GM21528 (cell line): ENCODE measurements at regions not wholly inside any gene's neighbourhood (a gene's known extent, or its start where the extent isn't known, plus 50 kb on each side); places are given as distances from the start of the nearest gene placed in this dataset.

Experiments
- ATAC-seq: cut with Tn5 transposase; IDR thresholded peaks from one replicate; pipeline ENCODE4 v1.9.1; 2021; ENCODE audit warnings: mild to moderate bottlenecking, moderate library complexity; ENCODE audit not compliant: unreplicated experiment, low FRiP score

DNA sequence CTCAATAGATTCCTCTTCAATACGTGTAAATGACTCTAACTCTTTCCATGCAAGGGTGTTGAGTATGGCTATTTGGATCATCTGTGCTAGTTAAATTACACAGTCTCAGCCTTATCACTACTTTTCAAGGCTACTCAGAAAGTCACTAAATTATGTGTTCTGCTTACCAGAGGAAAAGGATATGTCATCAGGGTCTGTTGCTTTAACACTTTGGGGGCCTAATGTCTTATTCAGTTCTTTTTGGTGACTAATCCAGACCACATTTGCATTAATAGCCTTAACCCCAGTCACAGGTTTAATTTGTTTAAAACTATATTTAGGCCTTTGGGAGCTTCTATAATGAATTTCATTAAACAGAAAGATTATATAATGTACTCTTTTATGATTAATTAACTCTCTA is 649.3 kb downstream of the RPS29 start:
- ATAC-seq: no peak

DNA sequence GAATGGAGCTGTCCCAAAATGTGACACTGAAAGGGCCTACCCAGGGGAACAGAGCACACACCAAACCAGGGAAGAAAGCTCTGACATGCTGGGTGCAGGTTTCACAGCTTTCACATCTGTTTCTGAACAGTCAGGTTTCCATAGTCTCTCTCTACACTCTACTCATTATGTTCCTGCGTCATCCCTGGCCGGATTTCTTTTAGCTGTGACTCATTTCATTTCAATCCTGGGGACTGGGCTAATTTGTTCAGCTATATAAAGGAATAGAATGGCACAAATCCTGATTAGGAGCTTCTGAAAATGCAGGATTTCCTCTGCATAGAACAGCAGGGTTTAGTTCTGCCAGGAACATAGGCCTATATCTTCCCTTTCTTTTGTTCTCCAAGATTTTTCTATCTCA is 649.8 kb downstream of the RPS29 start:
- ATAC-seq: no peak

DNA sequence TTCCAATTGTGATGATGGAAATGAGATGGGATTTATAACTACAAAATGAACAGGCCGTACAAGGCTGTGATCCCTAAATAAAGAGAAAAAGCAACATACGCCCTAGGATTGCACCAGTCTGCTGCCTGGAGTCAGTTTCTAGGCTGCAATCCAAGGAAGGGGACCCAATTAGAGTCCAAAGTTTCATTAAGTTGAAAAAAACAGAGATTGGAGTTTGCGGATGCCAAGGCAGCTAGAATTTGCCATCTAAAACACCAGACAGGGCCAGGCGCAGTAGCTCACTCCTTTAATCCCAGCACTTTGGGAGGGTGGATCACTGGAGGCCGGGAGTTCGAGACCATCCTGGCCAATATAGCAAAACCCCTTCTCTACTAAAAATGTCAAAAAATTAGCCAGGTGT is 661.0 kb downstream of the RPS29 start:
- no peak for ATAC-seq

DNA sequence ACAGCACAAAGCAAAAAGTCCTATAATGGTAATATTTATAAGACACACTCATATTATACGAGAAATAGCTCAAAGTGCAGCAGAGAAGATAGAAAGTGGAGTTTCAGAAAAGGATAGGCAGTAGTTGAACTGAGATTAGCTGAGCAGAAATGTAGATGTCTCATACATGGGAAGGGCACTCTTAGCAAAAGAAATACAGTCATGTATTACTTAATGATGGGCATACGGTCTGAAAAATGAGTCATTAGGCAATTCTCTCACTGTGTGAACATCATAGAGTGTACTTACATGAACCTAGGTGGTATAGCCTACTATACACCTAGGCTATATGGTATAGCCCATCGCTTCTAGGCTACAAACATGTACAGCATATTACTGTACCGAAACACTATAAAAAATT is 671.3 kb downstream of the RPS29 start:
- ATAC-seq: no peak

DNA sequence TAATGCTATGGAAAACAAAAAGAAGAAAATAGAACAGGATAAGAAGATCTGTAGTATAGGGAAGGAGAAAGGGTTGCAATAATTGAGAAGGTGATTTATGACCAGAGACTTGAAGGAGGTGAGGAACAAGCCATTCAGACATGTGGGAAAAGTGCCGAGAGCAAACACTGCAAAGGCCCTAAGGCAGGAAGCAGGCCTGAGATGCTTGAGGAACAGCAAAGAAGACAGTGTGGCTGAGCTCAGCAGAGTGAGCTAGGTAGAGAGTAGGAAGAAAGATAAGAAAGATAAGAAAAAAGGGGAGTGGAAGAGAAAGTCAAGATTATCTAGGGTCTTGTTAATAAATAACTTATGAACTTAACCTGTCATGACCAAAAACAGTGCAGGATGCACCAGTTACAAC is 671.8 kb downstream of the RPS29 start:
- no peak for ATAC-seq

DNA sequence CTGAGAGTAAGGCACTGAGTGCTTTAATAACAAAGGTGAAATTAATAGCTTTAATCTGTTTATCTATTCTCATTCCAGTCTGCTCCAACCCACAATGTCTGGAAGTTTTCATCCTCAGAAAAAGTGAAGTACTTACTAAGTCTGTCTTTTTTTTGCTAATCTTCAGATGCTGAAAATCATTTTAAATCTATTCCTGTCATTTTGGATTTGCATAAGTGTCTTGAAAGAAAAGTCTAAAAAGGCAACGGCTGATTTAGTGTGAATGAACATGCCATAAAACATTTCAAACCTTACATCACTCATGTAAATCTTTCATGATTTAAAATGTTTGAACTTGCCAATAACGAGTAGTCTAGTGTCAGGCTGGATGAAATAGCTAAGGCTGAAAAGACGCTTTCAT is 685.6 kb downstream of the RPS29 start:
- ATAC-seq: no peak

DNA sequence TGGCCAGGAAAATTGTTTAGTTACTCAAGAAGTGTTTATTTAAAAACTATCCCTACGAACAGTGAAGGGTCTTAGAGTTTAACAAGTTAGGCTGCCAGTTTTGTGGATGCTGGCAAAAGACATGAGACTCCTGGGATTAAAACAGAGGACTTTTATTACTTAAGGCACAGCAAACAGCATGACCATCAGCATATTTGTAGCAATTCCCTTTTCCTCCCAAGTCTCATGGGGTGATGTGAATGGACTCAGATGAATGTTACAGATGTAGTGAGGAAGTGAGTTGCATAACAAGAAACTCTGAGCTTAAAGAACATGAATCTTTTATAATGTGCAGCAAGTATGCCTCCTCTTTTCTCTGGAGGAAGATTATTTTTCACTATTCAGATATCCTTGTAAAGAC is 695.8 kb downstream of the RPS29 start:
- ATAC-seq: no peak

DNA sequence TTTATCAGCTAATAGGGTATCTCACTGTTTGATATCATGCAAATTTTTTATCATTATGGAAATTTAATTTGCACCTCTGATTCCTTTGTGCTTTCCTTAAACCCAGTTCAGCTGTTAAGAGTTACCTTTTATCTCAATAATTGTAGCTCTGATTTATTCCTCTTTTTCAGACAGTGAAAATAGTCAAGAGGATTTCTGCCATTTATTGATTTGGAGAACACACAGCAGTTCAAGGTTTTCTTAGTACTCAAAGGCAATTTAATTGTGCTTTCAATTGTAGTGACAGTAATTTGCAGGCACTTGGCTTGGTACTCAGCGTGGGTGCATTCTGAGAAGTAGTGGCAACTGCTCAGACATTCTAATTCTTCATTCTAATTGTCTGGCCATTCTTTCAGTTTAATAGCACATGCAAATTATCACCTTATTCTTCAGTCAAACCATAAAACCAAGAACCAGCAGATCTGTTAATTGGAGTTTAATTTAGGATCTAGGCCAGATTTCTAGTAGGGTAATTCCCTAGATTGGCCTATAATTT is 709.3 kb downstream of the RPS29 start:
- no peak for ATAC-seq

DNA sequence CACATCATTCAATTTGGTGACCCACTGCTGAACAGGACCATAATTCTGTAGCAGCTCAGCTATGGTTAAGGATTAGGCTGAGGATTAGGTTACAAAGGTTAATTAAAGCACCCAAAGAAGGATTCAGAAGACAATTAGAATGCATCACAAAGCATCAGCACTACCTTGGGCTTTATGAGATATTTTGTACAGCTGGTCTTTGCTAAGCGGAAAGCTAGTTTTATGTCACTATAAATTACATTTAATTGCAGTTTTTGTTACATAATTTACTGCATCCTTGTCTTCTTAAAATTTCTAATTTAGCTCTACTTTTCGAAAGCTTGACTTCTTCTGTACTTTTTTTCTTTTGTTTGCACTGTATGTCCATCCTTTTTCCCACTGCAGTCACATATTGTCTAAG is 711.5 kb downstream of the RPS29 start:
- ATAC-seq: no peak

DNA sequence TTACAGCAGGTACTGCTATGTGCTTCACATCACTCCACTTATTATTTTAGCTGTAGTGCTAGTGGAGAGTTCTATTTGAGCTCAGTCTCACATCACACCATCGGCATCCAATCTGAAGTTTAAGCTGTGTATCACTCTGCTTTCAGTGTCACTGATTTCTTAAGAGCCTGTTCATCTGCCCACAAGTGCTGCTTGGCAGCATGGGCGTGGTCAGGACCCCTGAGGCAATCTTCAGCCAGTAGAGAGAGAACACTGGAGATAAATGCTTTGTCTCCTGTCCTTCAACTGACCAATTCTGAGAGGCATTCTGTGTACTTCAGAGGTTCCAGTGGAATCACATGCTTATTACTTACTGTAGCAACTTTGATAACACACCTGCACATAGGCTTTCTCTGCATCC is 728.8 kb downstream of the RPS29 start:
- ATAC-seq: no peak

DNA sequence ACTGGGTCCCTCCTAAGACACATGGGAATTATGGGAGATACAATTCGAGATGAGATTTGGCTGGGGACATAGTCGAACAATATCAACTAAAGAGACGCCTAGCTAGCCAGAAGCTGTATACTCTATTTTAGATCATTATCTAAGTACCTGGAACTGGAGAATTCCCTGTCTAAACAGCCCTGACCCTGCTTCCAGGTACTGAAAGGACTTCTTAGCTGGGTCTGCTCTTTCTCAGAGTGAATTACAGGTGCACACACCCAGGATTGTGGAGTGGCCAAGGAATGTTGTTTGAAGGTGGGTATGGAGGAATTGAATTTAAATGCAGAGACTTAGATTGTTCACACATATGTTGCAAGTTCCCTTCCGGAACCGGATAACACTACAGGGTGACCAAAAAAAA is 733.0 kb downstream of the RPS29 start:
- no peak for ATAC-seq

DNA sequence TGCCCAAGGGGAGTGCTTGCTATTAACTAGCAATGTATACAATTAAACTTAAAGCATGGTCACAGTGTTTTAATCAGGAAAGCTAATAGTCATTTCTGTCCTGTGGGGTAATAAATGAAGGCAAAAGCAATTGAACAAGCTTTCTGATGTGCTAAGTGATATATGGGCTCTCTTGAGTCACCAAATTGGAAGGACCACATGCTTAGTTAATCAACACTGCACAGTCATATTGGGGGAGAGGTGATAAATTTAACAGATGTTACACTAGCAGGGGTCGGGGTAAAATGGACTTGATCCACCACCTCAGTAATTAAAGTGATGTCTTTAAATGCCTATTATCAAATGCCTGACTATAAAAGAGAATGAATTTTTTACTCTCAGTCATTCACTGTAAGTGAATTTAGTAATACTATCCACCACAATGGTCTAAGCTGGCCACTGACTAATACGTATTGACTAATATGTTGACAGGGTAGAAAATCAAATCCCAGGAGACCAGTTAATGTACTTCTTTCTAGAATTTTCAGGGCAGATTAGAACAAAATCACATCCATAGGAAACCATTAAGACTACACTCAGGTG is 736.3 kb downstream of the RPS29 start:
- no peak for ATAC-seq

DNA sequence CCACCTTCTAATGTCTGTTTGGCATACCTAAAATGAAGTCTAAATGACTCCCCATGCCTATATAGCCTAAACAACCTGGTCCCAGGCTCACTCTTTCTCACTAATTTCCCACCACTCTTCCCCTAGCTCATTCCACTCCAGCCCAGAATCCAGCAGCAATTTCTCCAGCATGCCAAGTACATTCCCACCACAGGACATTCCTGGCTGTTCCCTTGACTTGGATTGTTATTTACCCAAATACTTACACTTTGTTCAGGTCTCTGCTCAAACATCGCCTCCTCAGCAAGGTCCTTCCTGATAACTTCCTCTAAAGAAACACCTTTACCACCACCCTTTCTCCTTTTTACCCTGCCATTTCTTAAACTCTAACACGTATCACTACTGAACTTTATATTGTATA is 743.4 kb downstream of the RPS29 start:
- ATAC-seq: no peak

DNA sequence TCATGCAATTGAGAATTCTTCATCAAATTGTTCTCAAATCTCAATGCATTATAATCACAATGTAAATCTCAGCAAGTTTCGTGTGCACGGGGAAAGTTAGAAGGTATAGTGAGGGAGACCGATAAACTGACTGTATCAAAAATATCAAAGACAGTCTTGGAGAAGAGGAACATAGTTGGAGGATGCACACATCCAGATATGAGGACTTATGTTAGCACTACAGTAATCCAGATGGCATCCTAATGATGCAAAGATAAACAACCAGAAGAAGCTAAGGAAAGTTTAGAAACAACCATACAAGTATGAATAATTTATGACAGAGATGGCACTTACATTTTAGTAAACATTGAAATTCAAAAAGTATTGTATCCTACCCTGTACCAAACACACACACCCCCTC is 760.1 kb downstream of the RPS29 start:
- no peak for ATAC-seq

DNA sequence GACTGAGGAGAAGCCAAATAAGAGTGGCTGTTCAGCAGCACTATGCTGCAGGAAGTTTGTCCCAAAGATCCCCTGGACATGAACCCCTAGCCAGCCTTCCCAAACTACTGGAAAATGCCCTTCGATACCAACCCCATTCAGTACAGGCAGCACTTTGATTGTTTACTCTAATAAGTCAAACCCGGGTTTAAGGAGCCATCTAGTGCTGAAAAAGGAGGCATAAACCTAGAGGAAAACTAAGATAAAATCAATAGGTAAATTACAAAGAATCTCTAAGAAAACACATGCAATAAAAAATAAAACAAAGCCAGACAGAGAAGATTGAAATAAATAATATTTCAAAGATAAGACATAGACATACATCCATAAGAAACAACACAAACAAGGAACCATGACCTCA is 771.6 kb downstream of the RPS29 start:
- ATAC-seq: no peak

DNA sequence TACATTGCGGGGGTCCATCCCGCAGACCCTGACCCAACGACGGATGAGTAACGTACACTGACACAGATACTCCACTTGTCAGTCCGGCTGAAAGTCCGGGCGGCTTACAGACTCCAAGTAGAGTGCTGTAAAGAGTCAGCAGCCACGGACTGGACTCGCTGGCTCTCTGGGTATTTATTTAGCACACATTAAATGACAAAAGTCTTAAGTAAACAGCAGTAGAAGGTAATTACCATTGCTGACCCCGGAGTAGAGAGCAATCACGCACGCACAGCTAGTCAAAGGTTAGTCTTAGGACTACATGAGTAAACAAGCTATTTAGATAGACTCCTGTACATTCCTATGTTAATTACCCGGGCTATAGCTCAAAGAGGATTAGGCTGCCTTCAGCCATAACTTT is 780.9 kb downstream of the RPS29 start:
- ATAC-seq: no peak

DNA sequence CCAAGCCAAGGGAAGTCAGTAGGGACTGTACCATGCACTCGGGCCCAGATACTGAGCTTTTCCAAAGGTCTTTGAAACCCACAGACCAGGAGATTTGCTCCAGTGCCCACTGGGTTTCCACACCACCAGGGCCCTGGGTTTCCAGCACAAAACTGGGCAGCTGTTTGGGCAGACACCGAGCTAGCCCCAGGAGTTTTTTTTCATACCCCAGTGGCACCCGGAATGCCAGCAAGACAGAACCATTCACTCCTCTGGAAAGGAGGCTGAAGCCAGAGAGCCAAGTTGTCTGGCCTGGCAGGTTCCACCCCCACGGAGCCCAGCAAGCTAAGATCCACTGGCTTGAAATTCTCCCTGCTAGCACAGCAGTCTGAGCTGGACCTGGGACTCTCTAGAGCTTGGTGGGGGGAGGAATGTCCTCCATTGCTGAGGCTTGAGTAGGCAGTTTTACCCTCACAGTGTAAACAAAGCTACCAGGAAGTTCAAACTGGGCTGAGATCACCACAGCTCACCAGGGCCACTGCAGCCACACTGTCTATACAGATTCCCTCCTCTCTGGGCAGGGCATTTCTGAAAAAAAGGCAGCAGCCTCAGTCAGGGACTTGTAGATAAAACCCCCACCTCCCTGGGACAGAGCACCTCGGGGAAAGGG is 793.7 kb downstream of the RPS29 start:
- ATAC-seq: no peak

DNA sequence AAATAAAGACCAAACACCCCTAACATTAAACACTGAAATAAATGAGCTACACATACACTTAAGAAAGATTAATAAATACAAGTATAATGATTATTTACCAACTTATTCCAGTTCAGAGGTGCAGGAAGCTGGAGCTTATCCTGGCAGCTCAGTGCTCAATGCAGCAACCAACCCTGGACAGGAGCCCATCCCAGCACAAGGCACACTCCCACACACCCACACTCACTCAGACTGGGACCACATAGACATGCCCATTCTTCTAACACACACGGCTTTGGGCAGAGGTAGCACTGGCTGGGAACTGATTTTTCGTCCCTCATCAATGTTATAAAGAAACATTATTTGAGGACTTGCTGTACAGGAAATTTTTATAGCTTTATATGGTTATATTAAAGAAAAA is 797.4 kb downstream of the RPS29 start:
- ATAC-seq: no peak

DNA sequence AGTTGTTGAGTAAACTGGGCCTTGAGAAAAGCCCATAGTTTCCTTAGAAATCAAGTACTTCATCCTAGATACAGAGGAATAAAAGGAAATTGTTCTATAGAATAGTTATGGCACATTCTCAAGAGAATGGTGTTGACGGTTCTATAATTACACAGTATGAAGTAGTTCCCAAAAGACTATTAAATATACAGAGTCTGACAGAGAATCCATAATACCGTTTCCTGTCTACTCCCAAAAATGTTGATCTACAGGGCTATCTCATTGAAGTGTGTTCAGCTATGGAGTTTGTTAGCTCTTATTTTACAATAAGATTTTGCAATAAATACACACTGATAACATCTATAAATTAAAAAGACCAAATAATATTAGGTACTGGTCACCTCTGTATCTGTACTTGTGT is 799.7 kb downstream of the RPS29 start:
- no peak for ATAC-seq

DNA sequence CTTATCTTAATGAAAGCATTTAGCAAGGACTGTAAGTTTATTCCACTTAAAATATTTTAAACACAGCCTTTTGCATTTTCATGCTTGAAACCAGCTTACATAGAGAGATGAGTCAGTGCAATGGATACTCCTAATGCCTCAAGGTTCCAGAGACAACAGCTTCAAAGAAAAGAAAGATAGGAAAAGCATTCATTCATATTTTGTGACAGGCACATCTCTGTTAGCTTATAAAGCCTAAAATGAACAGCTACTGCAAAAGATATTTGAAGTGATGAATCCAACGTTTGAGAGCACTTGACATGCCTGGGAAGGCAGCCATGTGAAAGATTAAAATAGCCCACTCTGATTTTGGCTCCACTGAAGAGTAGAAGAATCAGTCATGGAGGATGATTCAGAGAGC is 814.5 kb downstream of the RPS29 start:
- no peak for ATAC-seq

DNA sequence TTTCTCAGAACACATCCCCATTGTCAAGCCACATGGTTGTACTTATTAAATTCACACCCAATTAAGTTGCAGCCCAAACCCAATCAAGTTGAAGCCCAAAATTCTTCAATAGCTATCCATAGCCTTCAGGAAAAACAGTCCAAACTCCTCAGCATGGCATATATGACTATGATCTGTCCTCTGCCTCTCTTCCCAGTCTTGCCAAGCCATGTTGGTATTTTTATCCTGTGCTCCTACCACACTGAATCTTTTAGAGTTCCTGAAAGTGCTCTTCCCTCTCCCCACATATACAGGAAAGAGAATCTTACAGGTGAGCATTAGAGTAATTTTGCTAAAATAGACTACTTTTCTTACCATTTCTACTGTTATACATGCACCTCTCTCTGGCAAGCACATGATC is 834.9 kb downstream of the RPS29 start:
- ATAC-seq: no peak

DNA sequence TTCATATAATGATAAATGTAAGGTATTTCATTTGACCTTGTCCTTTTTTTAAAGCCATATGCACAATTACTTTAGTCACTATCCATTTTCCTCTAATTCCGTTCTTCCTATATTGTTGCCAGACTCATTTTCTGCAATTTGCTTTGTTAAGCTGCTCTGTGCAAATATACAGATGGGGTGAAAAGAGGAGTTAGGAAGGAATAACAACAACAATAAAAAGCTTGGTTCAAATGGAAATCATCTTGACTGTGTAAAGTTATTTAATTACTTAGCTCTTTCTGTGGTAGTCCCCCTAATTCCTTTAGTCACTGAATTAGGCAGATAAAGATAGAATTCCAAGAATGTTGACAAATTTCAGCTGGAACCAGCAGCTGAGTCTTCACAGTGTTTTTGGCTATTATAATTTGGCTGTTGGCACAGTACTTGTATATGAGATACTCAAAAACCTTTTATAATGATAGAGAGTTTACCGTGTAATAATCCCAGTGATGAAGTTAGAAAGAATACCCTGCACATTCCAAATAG is 838.0 kb downstream of the RPS29 start:
- ATAC-seq: no peak
